IMR-90 (cell line): ENCODE measurements at regions not wholly inside any gene's neighbourhood (a gene's known extent, or its start where the extent isn't known, plus 50 kb on each side); places are given as distances from the start of the nearest gene placed in this dataset.

Source experiments
- ATAC-seq: fragments of 200-7000 bp; cut with Tn5 transposase; 2 replicates; pipeline ENCODE4 v1.9.1; 2020; ENCODE audit warnings: low read depth, mild to moderate bottlenecking, moderate library complexity
- BruUV-seq: library from RNA; stranded (reverse); fragments of 400-500 nt; replicated peaks from 2 replicates; lab custom pipeline; 2021; lab: Mats Ljungman, UMichigan
- CTCF ChIA-PET: fragments of 300-600 bp; formaldehyde crosslinking; extraction: SDS; loops from one replicate; lab custom pipeline; 2021; ENCODE audit warnings: antibody characterized with exemption; lab: Yijun Ruan, JAX
- POLR2A ChIA-PET: fragments of 300-600 bp; sonication (Branson Sonifier 250); formaldehyde crosslinking; loops from one replicate; lab custom pipeline; 2022; ENCODE audit warnings: antibody characterized with exemption; ENCODE audit not compliant: unreplicated experiment; lab: Charles Lee
- DNase-seq: peaks from one replicate; pipeline ENCODE4 v3.0.0; 2013
- H2AFZ ChIP-seq: replicated peaks from 2 replicates; pipeline ENCODE3; 2013; ENCODE audit warnings: low read length, mild to moderate bottlenecking; ENCODE audit not compliant: poor library complexity
- H2AK5ac ChIP-seq: 2 replicates; pipeline ENCODE4 v1.6.1; 2013; ENCODE audit warnings: low read depth, low read length, inconsistent platforms
- H2AK9ac ChIP-seq: replicated peaks from 2 replicates; pipeline ENCODE3; 2013; ENCODE audit warnings: mild to moderate bottlenecking, low read depth, low read length, moderate library complexity; ENCODE audit not compliant: poor library complexity
- H2BK120ac ChIP-seq: 2 replicates; pipeline ENCODE4 v1.6.1; 2013; ENCODE audit warnings: low read depth, low read length, inconsistent platforms
- H2BK15ac ChIP-seq: 3 replicates; pipeline ENCODE4 v1.6.1; 2013; ENCODE audit warnings: low read depth, low read length, inconsistent platforms
- H2BK20ac ChIP-seq: 2 replicates; pipeline ENCODE4 v1.6.1; 2013; ENCODE audit warnings: low read depth, mild to moderate bottlenecking, inconsistent platforms, low read length, moderate library complexity
- H2BK5ac ChIP-seq: 2 replicates; pipeline ENCODE4 v1.6.1; 2013; ENCODE audit warnings: mild to moderate bottlenecking, low read depth, low read length, inconsistent platforms; ENCODE audit not compliant: poor library complexity, severe bottlenecking
- H3K14ac ChIP-seq: replicated peaks from 2 replicates; pipeline ENCODE4 v1.6.1; 2013; ENCODE audit warnings: low read depth, low read length, inconsistent platforms
- H3K18ac ChIP-seq: 2 replicates; pipeline ENCODE4 v1.6.1; 2013; ENCODE audit warnings: low read depth, low read length, control low read depth
- H3K23ac ChIP-seq: 2 replicates; pipeline ENCODE4 v1.6.1; 2013; ENCODE audit warnings: low read depth, low read length, inconsistent platforms
- H3K27ac ChIP-seq: 2 replicates; pipeline ENCODE4 v1.5.1; 2013; ENCODE audit warnings: mild to moderate bottlenecking, control low read depth, low read length; ENCODE audit not compliant: insufficient read depth
- H3K27me3 ChIP-seq: 2 replicates; pipeline ENCODE4 v1.6.1; 2013; ENCODE audit warnings: low read length; ENCODE audit not compliant: control insufficient read depth, insufficient read depth
- H3K36me3 ChIP-seq: 2 replicates; pipeline ENCODE4 v1.6.1; 2013; ENCODE audit warnings: low read length, mixed read lengths; ENCODE audit not compliant: control insufficient read depth, insufficient read depth
- H3K4ac ChIP-seq: 2 replicates; pipeline ENCODE4 v1.6.1; 2013; ENCODE audit warnings: low read depth, low read length, inconsistent platforms
- H3K4me1 ChIP-seq: 2 replicates; pipeline ENCODE4 v1.6.1; 2013; ENCODE audit warnings: low read length, mixed read lengths; ENCODE audit not compliant: control insufficient read depth, insufficient read depth
- H3K4me2 ChIP-seq: 2 replicates; pipeline ENCODE4 v1.6.1; 2013; ENCODE audit warnings: low read depth, mild to moderate bottlenecking, control low read depth, low read length, moderate library complexity
- H3K4me3 ChIP-seq: 2 replicates; pipeline ENCODE4 v1.5.1; 2013; ENCODE audit warnings: low read depth, mild to moderate bottlenecking, control low read depth, low read length, moderate library complexity; ENCODE audit not compliant: insufficient read depth
- H3K56ac ChIP-seq: 2 replicates; pipeline ENCODE4 v1.6.1; 2013; ENCODE audit warnings: low read length, inconsistent platforms; ENCODE audit not compliant: insufficient read depth; ENCODE audit errors: extremely low read depth
- H3K79me1 ChIP-seq, 2 experiments: 2 replicates each; pipeline ENCODE4 v1.6.1; 2013; ENCODE audit warnings: low read length in 2 of 2, inconsistent platforms in 1 of 2, low read depth in 1 of 2
- H3K9ac ChIP-seq: 2 replicates; pipeline ENCODE4 v1.6.1; 2013; ENCODE audit warnings: low read depth, low read length, control low read depth
- H3K9me1 ChIP-seq: 2 replicates; pipeline ENCODE4 v1.6.1; 2013; ENCODE audit warnings: low read length, inconsistent platforms; ENCODE audit not compliant: insufficient read depth
- H3K9me3 ChIP-seq: 2 replicates; pipeline ENCODE4 v1.6.1; 2013; ENCODE audit warnings: low read length; ENCODE audit not compliant: control insufficient read depth, insufficient read depth
- H4K20me1 ChIP-seq: 2 replicates; pipeline ENCODE4 v1.6.1; 2013; ENCODE audit warnings: low read length, inconsistent platforms; ENCODE audit not compliant: insufficient read depth
- H4K5ac ChIP-seq: 2 replicates; pipeline ENCODE4 v1.6.1; 2013; ENCODE audit warnings: mild to moderate bottlenecking, low read depth, low read length, control low read depth
- H4K8ac ChIP-seq, 2 experiments: 2 replicates each; pipeline ENCODE4 v1.6.1; 2013; ENCODE audit warnings: low read depth in 2 of 2, low read length in 2 of 2, control low read depth in 1 of 2, inconsistent platforms in 1 of 2
- H4K91ac ChIP-seq: 2 replicates; pipeline ENCODE4 v1.6.1; 2013; ENCODE audit warnings: low read depth, low read length, inconsistent platforms; ENCODE audit not compliant: insufficient read depth
- BHLHE40 ChIP-seq: fragments of 150-350 bp; IDR thresholded peaks from 2 replicates; pipeline ENCODE4 v1.6.1; 2016; ENCODE audit warnings: mild to moderate bottlenecking, low read depth, low read length
- CEBPB ChIP-seq: IDR thresholded peaks from 2 replicates; pipeline ENCODE4 v1.6.1; 2012; ENCODE audit warnings: low read depth, low read length, improper control_type of control experiment
- CHD1 ChIP-seq: IDR thresholded peaks from 2 replicates; pipeline ENCODE4 v1.6.1; 2012; ENCODE audit warnings: low read depth, low read length, improper control_type of control experiment
- CTCF ChIP-seq: conservative IDR thresholded peaks from 2 replicates; pipeline ENCODE4 v1.5.1; 2012; ENCODE audit warnings: mild to moderate bottlenecking, low read depth, low read length, improper control_type of control experiment
- ELK1 ChIP-seq: fragments of 150-350 bp; IDR thresholded peaks from 2 replicates; pipeline ENCODE4 v1.6.1; 2016; ENCODE audit warnings: low read depth, mild to moderate bottlenecking, low read length, moderate library complexity, borderline replicate concordance
- FOS ChIP-seq: fragments of 150-350 bp; IDR thresholded peaks from 2 replicates; pipeline ENCODE4 v1.6.1; 2016; ENCODE audit warnings: low read depth, low read length
- MAFK ChIP-seq: IDR thresholded peaks from 2 replicates; pipeline ENCODE4 v1.6.1; 2012; ENCODE audit warnings: low read depth, low read length, improper control_type of control experiment
- MAZ ChIP-seq: IDR thresholded peaks from 2 replicates; pipeline ENCODE4 v1.6.1; 2012; ENCODE audit warnings: low read depth, mild to moderate bottlenecking, low read length, improper control_type of control experiment, moderate library complexity, borderline replicate concordance
- MXI1 ChIP-seq: IDR thresholded peaks from 2 replicates; pipeline ENCODE4 v1.6.1; 2012; ENCODE audit warnings: low read depth, mild to moderate bottlenecking, low read length, moderate library complexity, borderline replicate concordance
- NFE2L2 ChIP-seq: fragments of 150-350 bp; IDR thresholded peaks from 2 replicates; pipeline ENCODE4 v1.6.1; 2016; ENCODE audit warnings: low read depth, mild to moderate bottlenecking, low read length
- POLR2A ChIP-seq: IDR thresholded peaks from 2 replicates; pipeline ENCODE4 v1.6.1; 2012; ENCODE audit warnings: mild to moderate bottlenecking, low read depth, low read length
- RAD21 ChIP-seq: IDR thresholded peaks from 2 replicates; pipeline ENCODE4 v1.6.1; 2012; ENCODE audit warnings: low read length, improper control_type of control experiment
- RCOR1 ChIP-seq: IDR thresholded peaks from 2 replicates; pipeline ENCODE4 v1.6.1; 2012; ENCODE audit warnings: mild to moderate bottlenecking, low read length, improper control_type of control experiment; ENCODE audit not compliant: insufficient replicate concordance
- RFX5 ChIP-seq: IDR thresholded peaks from 2 replicates; pipeline ENCODE4 v1.8.0; 2012; ENCODE audit warnings: low read depth, mild to moderate bottlenecking, low read length, moderate library complexity
- SMC3 ChIP-seq: fragments of 150-350 bp; IDR thresholded peaks from 2 replicates; pipeline ENCODE4 v1.6.1; 2016; ENCODE audit warnings: low read depth, mild to moderate bottlenecking, antibody characterized with exemption, low read length, moderate library complexity
- USF2 ChIP-seq: fragments of 150-350 bp; IDR thresholded peaks from 2 replicates; pipeline ENCODE4 v1.6.1; 2017; ENCODE audit warnings: mild to moderate bottlenecking, antibody characterized with exemption, low read length, low read depth
- WGBS, 2 experiments: methylation state at CpG; one replicate each; pipeline versions ENCODE4 v1.1.5 to v1.1.7; 2013; ENCODE audit warnings: missing lambda C conversion rate in 2 of 2; ENCODE audit not compliant: insufficient read length in 1 of 2; ENCODE audit errors: extremely low coverage in 2 of 2; 5-methylcytosine and 5-hydroxymethylcytosine counted together
- dilution Hi-C: fragments of 300-500 bp; cut with HindIII; formaldehyde crosslinking; loops from one replicate; pipeline ENCODE4 v1.14.3; 2018; ENCODE audit warnings: low sequenced_read_pairs; ENCODE audit not compliant: unreplicated experiment
- in situ Hi-C: fragments of 300-500 bp; cut with MboI; formaldehyde crosslinking; loops from 3 replicates; pipeline ENCODE4 v1.14.3; 2019; ENCODE audit warnings: low sequenced_read_pairs, inconsistent platforms, mixed read lengths
- intact Hi-C: fragments of 100-400 bp; cut with micrococcal nuclease; formaldehyde crosslinking; loops from 2 replicates; pipeline ENCODE4 v1.10.0; 2022

- H3K4me2 ChIP-seq: no peak overlapping the region
- no peak overlapping the region for H4K91ac ChIP-seq
- no peak overlapping the region for H3K18ac ChIP-seq
- in situ Hi-C loops (no loop called here), intact Hi-C loops (no loop called here), dilution Hi-C loops (no loop called here)
- H4K5ac ChIP-seq: no peak overlapping the region
- CTCF ChIA-PET: no interaction called here
- no peak overlapping the region for H3K14ac ChIP-seq
- H2AFZ ChIP-seq: no peak overlapping the region
- POLR2A ChIA-PET: no interaction called here
- no TSS peak for BruUV-seq
- no peak overlapping the region for H2BK120ac ChIP-seq
- H3K9ac ChIP-seq: no peak overlapping the region
- TF ChIP-seq MAZ: no peak
- no peak for TF ChIP-seq FOS
- no peak for TF ChIP-seq POLR2A
- no peak for TF ChIP-seq CHD1
- TF ChIP-seq MAFK: no peak
- TF ChIP-seq RCOR1: no peak
- TF ChIP-seq CEBPB: no peak
- TF ChIP-seq SMC3: no peak
- no peak for TF ChIP-seq BHLHE40
- TF ChIP-seq RAD21: no peak
- no peak for TF ChIP-seq NFE2L2
- no peak for TF ChIP-seq MXI1
- TF ChIP-seq RFX5: no peak
- TF ChIP-seq CTCF: no peak
- no peak for TF ChIP-seq ELK1
- TF ChIP-seq USF2: no peak
- no peaks in the 10 kb centered on the region for H3K36me3 ChIP-seq
- H3K4ac ChIP-seq: no peak overlapping the region
- no peak overlapping the region for H2AK5ac ChIP-seq
- H4K8ac ChIP-seq: no peak overlapping the region
- no peak overlapping the region for H2BK5ac ChIP-seq
- no peak overlapping the region for H3K27ac ChIP-seq
- H2BK15ac ChIP-seq: no peak overlapping the region
- H2AK9ac ChIP-seq: no peak overlapping the region
- H4K20me1 ChIP-seq: no peaks in the 10 kb centered on the region
- no peaks in the 10 kb centered on the region for H3K27me3 ChIP-seq
- H3K56ac ChIP-seq: no peak overlapping the region
- no peak overlapping the region for H2BK20ac ChIP-seq
- no peaks in the 10 kb centered on the region for H3K79me1 ChIP-seq
- ATAC-seq (no peak), DNase-seq (no peak)
- no peak overlapping the region for H3K23ac ChIP-seq
- H3K9me3 ChIP-seq: no peaks in the 10 kb centered on the region
- no peak overlapping the region for H3K4me3 ChIP-seq
- H3K9me1 ChIP-seq: no peaks in the 10 kb centered on the region
- WGBS, 2 experiments: no CpG with 5 or more reads among the region's 3 CpGs
- H3K4me1 ChIP-seq: no peaks in the 10 kb centered on the region
Observed at GRCh38 chr14:76280221-76280620, 95.7 kb upstream of the ESRRB start.
